ENCODE measurements at regions not wholly inside any gene's neighbourhood (a gene's known extent, or its start where the extent isn't known, plus 50 kb on each side); places are given as distances from the start of the nearest gene placed in this dataset.

GRCh38 chr1:14148526-14148925 is 448.5 kb downstream of the PRDM2 start:
- TF ChIP-seq, protein P1, sequence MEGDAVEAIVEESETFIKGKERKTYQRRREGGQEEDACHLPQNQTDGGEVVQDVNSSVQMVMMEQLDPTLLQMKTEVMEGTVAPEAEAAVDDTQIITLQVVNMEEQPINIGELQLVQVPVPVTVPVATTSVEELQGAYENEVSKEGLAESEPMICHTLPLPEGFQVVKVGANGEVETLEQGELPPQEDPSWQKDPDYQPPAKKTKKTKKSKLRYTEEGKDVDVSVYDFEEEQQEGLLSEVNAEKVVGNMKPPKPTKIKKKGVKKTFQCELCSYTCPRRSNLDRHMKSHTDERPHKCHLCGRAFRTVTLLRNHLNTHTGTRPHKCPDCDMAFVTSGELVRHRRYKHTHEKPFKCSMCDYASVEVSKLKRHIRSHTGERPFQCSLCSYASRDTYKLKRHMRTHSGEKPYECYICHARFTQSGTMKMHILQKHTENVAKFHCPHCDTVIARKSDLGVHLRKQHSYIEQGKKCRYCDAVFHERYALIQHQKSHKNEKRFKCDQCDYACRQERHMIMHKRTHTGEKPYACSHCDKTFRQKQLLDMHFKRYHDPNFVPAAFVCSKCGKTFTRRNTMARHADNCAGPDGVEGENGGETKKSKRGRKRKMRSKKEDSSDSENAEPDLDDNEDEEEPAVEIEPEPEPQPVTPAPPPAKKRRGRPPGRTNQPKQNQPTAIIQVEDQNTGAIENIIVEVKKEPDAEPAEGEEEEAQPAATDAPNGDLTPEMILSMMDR (IDR thresholded peaks at IDR 0.05; ENCODE audit: low read depth, low read length, poor library complexity, severe bottlenecking) = no peak
- TF ChIP-seq EZH2phosphoT487 (IDR thresholded peaks at IDR 0.05; ENCODE audit: borderline replicate concordance, low read length) = no peak

All from DOHH2 (cell line).